Loucy (cell line): ENCODE measurements at regions not wholly inside any gene's neighbourhood (a gene's known extent, or its start where the extent isn't known, plus 50 kb on each side); places are given as distances from the start of the nearest gene placed in this dataset.

Source experiments
- CTCF ChIP-seq: fragments of 200-600 bp; sonication (generic); conservative IDR thresholded peaks from 2 replicates; pipeline ENCODE4 v1.5.1; 2014; ENCODE audit warnings: mild to moderate bottlenecking, antibody characterized with exemption, low read length
- EZH2phosphoT487 ChIP-seq: fragments of 200-600 bp; IDR thresholded peaks from 2 replicates; pipeline ENCODE4 v1.6.1; 2018; ENCODE audit warnings: antibody characterized with exemption, mild to moderate bottlenecking, moderate library complexity, borderline replicate concordance

DNA sequence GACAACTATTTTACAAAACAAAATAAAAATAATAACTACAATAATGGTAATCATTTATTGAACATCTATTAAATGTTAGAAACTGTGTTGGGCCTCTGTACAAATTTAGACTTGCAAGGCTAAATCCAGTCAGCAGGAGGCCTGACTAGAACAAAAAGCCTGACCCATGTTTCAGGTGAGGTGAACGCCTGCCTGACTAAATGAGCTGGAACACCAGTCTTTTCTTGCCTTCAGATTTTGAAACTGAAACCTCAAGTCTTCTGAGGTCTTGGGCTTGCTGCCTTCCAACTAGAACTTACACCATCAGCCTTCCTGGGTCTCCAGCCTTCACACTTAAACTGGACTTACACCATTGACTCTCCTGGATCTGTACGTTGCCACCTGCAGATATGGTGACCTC lies 706.9 kb downstream of the TBL1XR1 start:
- TF ChIP-seq CTCF: no peak
- TF ChIP-seq EZH2phosphoT487: no peak
